ENCODE measurements at regions not wholly inside any gene's neighbourhood (a gene's known extent, or its start where the extent isn't known, plus 50 kb on each side); places are given as distances from the start of the nearest gene placed in this dataset.
"Not testable (repeated sequence)": the region's sequence is repeated elsewhere in the genome, so short reads cannot be mapped to it uniquely, and the experiment has no call there.

GRCh38 chr5:96547486-96547885 lies 114.4 kb upstream of the PCSK1 start:
- Mint-ChIP-seq H3K27me3 (ENCODE audit: low read depth in 3 of 3) (peaks cover 0 to 14% (median 7%) of the 10 kb centered on the region in 3 donors), H3K4me3 (no peak overlapping the region), H3K4me1 (no peaks in the 10 kb centered on the region), H3K27ac (no peak overlapping the region), H3K9me3 (peaks cover 0 to 5% (median 0%) of the 10 kb centered on the region in 6 donors), H3K36me3 (peaks cover 0 to 4% (median 0%) of the 10 kb centered on the region in 3 donors)
- DNase-seq = no peak

GRCh38 chr5:96548905-96549304 lies 113.3 kb upstream of the CAST start:
- H3K36me3 Mint-ChIP-seq = peaks cover 0 to 4% (median 0%) of the 10 kb centered on the region in 3 donors
- H3K27ac Mint-ChIP-seq = no peak overlapping the region
- peaks cover 0 to 14% (median under 1%) of the 10 kb centered on the region in 6 donors for H3K9me3 Mint-ChIP-seq
- no peak for DNase-seq
- no peaks in the 10 kb centered on the region for H3K4me1 Mint-ChIP-seq
- no peak overlapping the region for H3K4me3 Mint-ChIP-seq
- H3K27me3 Mint-ChIP-seq (ENCODE audit: low read depth in 3 of 3) = peaks cover 2 to 13% (median 9%) of the 10 kb centered on the region in 3 donors

GRCh38 chr5:96560857-96561256 lies 101.3 kb upstream of the CAST start:
- not testable (repeated sequence) for DNase-seq, H3K36me3 Mint-ChIP-seq, H3K4me3 Mint-ChIP-seq, H3K9me3 Mint-ChIP-seq, H3K4me1 Mint-ChIP-seq
- peak overlapping the region in 1 of 6 donors; percentile 17 for H3K27ac Mint-ChIP-seq
- peaks cover 0 to 13% (median 0%) of the 10 kb centered on the region in 3 donors for H3K27me3 Mint-ChIP-seq (ENCODE audit: low read depth in 3 of 3)

- H3K27me3 Mint-ChIP-seq (ENCODE audit: low read depth in 3 of 3) = peaks cover 0 to 11% (median 3%) of the 10 kb centered on the region in 3 donors
- no peaks in the 10 kb centered on the region for H3K9me3 Mint-ChIP-seq
- peaks cover 6 to 11% of the 10 kb centered on the region in 2 donors for H3K4me1 Mint-ChIP-seq
- H3K27ac Mint-ChIP-seq = no peak overlapping the region
- H3K36me3 Mint-ChIP-seq = no peaks in the 10 kb centered on the region
- H3K4me3 Mint-ChIP-seq = no peak overlapping the region
- DNase-seq = no peak
Measured at GRCh38 chr5:96562614-96563013, 99.6 kb upstream of the CAST start.

GRCh38 chr5:96563816-96564215 lies 98.4 kb upstream of the CAST start:
- Mint-ChIP-seq H3K27me3 (ENCODE audit: low read depth in 3 of 3) (peaks cover 0 to 7% (median 3%) of the 10 kb centered on the region in 3 donors), H3K36me3 (no peaks in the 10 kb centered on the region), H3K9me3 (no peaks in the 10 kb centered on the region), H3K4me3 (no peak overlapping the region), H3K4me1 (peaks cover 6 to 12% of the 10 kb centered on the region in 2 donors), H3K27ac (no peak overlapping the region)
- no peak for DNase-seq

GRCh38 chr5:96565582-96566265 lies 96.5 kb upstream of the CAST start:
- Mint-ChIP-seq H3K27me3 (ENCODE audit: low read depth in 3 of 3) (peaks cover 0 to 6% (median 5%) of the 10 kb centered on the region in 3 donors), H3K9me3 (no peaks in the 10 kb centered on the region), H3K4me3 (no peak overlapping the region), H3K4me1 (peaks cover 6 to 12% of the 10 kb centered on the region in 2 donors), H3K27ac (no peak overlapping the region), H3K36me3 (no peaks in the 10 kb centered on the region)
- DNase-seq = no peak

GRCh38 chr5:96566833-96567587 lies 95.2 kb upstream of the CAST start:
- Mint-ChIP-seq H3K27ac (peak overlapping the region in 1 of 6 donors; percentile 12), H3K36me3 (no peaks in the 10 kb centered on the region), H3K9me3 (no peaks in the 10 kb centered on the region), H3K27me3 (ENCODE audit: low read depth in 3 of 3) (peaks cover 0 to 7% (median 2%) of the 10 kb centered on the region in 3 donors), H3K4me3 (peak overlapping the region in 4 of 5 donors; percentile 2 to 35 (median 26)), H3K4me1 (peaks cover 6 to 12% of the 10 kb centered on the region in 2 donors)
- DNase-seq = no peak

- Mint-ChIP-seq H3K4me1 (peaks cover 6 to 12% of the 10 kb centered on the region in 2 donors), H3K27me3 (ENCODE audit: low read depth in 3 of 3) (peaks cover 0 to 7% (median 4%) of the 10 kb centered on the region in 3 donors), H3K9me3 (no peaks in the 10 kb centered on the region), H3K27ac (no peak overlapping the region), H3K36me3 (no peaks in the 10 kb centered on the region), H3K4me3 (no peak overlapping the region)
- DNase-seq = no peak
Measured at GRCh38 chr5:96569332-96569731, 92.8 kb upstream of the CAST start.

- Mint-ChIP-seq H3K36me3 (no peaks in the 10 kb centered on the region), H3K4me1 (peaks cover 6 to 12% of the 10 kb centered on the region in 2 donors), H3K4me3 (no peak overlapping the region), H3K27ac (no peak overlapping the region), H3K9me3 (no peaks in the 10 kb centered on the region), H3K27me3 (ENCODE audit: low read depth in 3 of 3) (peaks cover 0 to 7% (median 6%) of the 10 kb centered on the region in 3 donors)
- no peak for DNase-seq
Measured at GRCh38 chr5:96569770-96570169, 92.4 kb upstream of the CAST start.

- DNase-seq = no peak
- Mint-ChIP-seq H3K4me1 (no peaks in the 10 kb centered on the region), H3K36me3 (peaks cover 0 to 3% (median 0%) of the 10 kb centered on the region in 3 donors), H3K9me3 (no peaks in the 10 kb centered on the region), H3K4me3 (no peak overlapping the region), H3K27me3 (ENCODE audit: low read depth in 3 of 3) (peaks cover 2 to 5% (median 4%) of the 10 kb centered on the region in 3 donors), H3K27ac (no peak overlapping the region)
Measured at GRCh38 chr5:96572864-96573512, 89.2 kb upstream of the CAST start.

- Mint-ChIP-seq H3K4me3 (no peak overlapping the region), H3K9me3 (no peaks in the 10 kb centered on the region)
- no peak for DNase-seq
Measured at GRCh38 chr5:96573513-96573894, 88.7 kb upstream of the CAST start.

GRCh38 chr5:96576876-96577275 lies 85.3 kb upstream of the CAST start:
- H3K9me3 Mint-ChIP-seq = no peaks in the 10 kb centered on the region
- DNase-seq = no peak
- peaks cover 0 to 6% (median 2%) of the 10 kb centered on the region in 3 donors for H3K27me3 Mint-ChIP-seq (ENCODE audit: low read depth in 3 of 3)
- H3K36me3 Mint-ChIP-seq = peaks cover 0 to 3% (median 0%) of the 10 kb centered on the region in 3 donors
- no peak overlapping the region for H3K27ac Mint-ChIP-seq
- no peak overlapping the region for H3K4me3 Mint-ChIP-seq
- H3K4me1 Mint-ChIP-seq = no peaks in the 10 kb centered on the region

More at GRCh38 chr5:96573513-96573894, 88.7 kb upstream of the CAST start:
- Mint-ChIP-seq H3K27me3 (ENCODE audit: low read depth in 3 of 3) (peaks cover 2 to 5% (median 4%) of the 10 kb centered on the region in 3 donors), H3K4me1 (no peaks in the 10 kb centered on the region), H3K36me3 (peaks cover 0 to 3% (median 0%) of the 10 kb centered on the region in 3 donors), H3K27ac (no peak overlapping the region)

- Mint-ChIP-seq H3K36me3 (peaks cover 0 to 3% (median 0%) of the 10 kb centered on the region in 3 donors), H3K9me3 (no peaks in the 10 kb centered on the region), H3K27ac (no peak overlapping the region), H3K27me3 (ENCODE audit: low read depth in 3 of 3) (peaks cover 0 to 12% (median 2%) of the 10 kb centered on the region in 3 donors), H3K4me3 (no peak overlapping the region), H3K4me1 (no peaks in the 10 kb centered on the region)
- no peak for DNase-seq
Measured at GRCh38 chr5:96577909-96578308, 84.3 kb upstream of the CAST start.

- H3K4me1 Mint-ChIP-seq = peaks cover 0 to 3% of the 10 kb centered on the region in 2 donors
- DNase-seq = no peak
- no peak overlapping the region for H3K27ac Mint-ChIP-seq
- H3K36me3 Mint-ChIP-seq = peaks cover 0 to 3% (median 0%) of the 10 kb centered on the region in 3 donors
- peaks cover 3 to 10% (median 5%) of the 10 kb centered on the region in 3 donors for H3K27me3 Mint-ChIP-seq (ENCODE audit: low read depth in 3 of 3)
- peaks cover 0 to 2% (median 0%) of the 10 kb centered on the region in 6 donors for H3K9me3 Mint-ChIP-seq
- no peak overlapping the region for H3K4me3 Mint-ChIP-seq
Measured at GRCh38 chr5:96579711-96580110, 82.5 kb upstream of the CAST start.
